ENCODE measurements at regions not wholly inside any gene's neighbourhood (a gene's known extent, or its start where the extent isn't known, plus 50 kb on each side); places are given as distances from the start of the nearest gene placed in this dataset.

DNA sequence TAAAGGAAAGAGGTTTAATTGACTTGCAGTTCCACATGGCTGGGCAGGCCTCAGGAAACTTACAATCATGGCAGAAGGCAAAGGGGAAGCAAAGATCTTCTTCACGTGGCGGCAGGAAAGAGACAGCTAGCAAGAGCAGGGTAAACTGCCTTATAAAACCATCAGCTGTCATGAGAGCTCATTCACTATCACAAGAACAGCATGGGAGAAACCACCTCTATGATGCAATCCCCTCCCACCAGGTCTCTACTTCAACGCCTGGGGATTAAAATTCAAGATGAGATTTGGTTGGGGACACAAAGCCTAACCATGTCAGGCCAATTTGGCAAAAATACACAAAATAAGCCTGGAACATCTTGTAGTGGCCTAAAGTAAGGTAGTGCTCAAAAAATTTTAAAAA is 152.6 kb downstream of the COL6A3 start:
- TF ChIP-seq, protein P1, sequence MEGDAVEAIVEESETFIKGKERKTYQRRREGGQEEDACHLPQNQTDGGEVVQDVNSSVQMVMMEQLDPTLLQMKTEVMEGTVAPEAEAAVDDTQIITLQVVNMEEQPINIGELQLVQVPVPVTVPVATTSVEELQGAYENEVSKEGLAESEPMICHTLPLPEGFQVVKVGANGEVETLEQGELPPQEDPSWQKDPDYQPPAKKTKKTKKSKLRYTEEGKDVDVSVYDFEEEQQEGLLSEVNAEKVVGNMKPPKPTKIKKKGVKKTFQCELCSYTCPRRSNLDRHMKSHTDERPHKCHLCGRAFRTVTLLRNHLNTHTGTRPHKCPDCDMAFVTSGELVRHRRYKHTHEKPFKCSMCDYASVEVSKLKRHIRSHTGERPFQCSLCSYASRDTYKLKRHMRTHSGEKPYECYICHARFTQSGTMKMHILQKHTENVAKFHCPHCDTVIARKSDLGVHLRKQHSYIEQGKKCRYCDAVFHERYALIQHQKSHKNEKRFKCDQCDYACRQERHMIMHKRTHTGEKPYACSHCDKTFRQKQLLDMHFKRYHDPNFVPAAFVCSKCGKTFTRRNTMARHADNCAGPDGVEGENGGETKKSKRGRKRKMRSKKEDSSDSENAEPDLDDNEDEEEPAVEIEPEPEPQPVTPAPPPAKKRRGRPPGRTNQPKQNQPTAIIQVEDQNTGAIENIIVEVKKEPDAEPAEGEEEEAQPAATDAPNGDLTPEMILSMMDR (IDR thresholded peaks at IDR 0.05): no peak
- no peak for TF ChIP-seq POLR2AphosphoS5 (IDR thresholded peaks at IDR 0.05)
- TF ChIP-seq POLR2A (IDR thresholded peaks at IDR 0.05): no peak

Data from transverse colon (tissue), 4 donors.